NT2/D1 (cell line): ENCODE measurements at regions not wholly inside any gene's neighbourhood (a gene's known extent, or its start where the extent isn't known, plus 50 kb on each side); places are given as distances from the start of the nearest gene placed in this dataset.

Source experiments
- DNase-seq: peaks from one replicate; pipeline ENCODE4 v3.0.0-alpha.2; 2011; ENCODE audit warnings: low read depth, low spot score
- H3K27me3 ChIP-seq: 2 replicates; pipeline ENCODE4 v1.6.0; 2011; ENCODE audit warnings: mild to moderate bottlenecking; ENCODE audit not compliant: insufficient read length, insufficient read depth
- H3K36me3 ChIP-seq: 2 replicates; pipeline ENCODE4 v1.6.1; 2011; ENCODE audit warnings: mild to moderate bottlenecking, low read length, mixed read lengths; ENCODE audit not compliant: insufficient read depth, insufficient read length
- H3K4me1 ChIP-seq: 2 replicates; pipeline ENCODE4 v1.5.1; 2011; ENCODE audit not compliant: insufficient read depth, insufficient read length
- H3K4me3 ChIP-seq: 2 replicates; pipeline ENCODE4 v1.5.1; 2011; ENCODE audit warnings: low read depth; ENCODE audit not compliant: insufficient read length
- H3K9ac ChIP-seq: 2 replicates; pipeline ENCODE4 v1.6.0; 2011; ENCODE audit warnings: low read depth; ENCODE audit not compliant: insufficient read length
- H3K9me3 ChIP-seq: 2 replicates; pipeline ENCODE4 v1.5.1; 2011; ENCODE audit warnings: mild to moderate bottlenecking, low read length; ENCODE audit not compliant: insufficient read depth
- SUZ12 ChIP-seq: IDR thresholded peaks from 2 replicates; pipeline ENCODE4 v1.6.1; 2011; ENCODE audit not compliant: insufficient read length, insufficient read depth; ENCODE audit errors: extremely low read depth
- YY1 ChIP-seq: IDR thresholded peaks from 2 replicates; pipeline ENCODE4 v1.6.1; 2011; ENCODE audit not compliant: insufficient read length, insufficient read depth
- ZNF274 ChIP-seq: IDR thresholded peaks from 2 replicates; pipeline ENCODE4 v1.6.1; 2011; ENCODE audit warnings: mild to moderate bottlenecking, low read depth, low read length

DNA sequence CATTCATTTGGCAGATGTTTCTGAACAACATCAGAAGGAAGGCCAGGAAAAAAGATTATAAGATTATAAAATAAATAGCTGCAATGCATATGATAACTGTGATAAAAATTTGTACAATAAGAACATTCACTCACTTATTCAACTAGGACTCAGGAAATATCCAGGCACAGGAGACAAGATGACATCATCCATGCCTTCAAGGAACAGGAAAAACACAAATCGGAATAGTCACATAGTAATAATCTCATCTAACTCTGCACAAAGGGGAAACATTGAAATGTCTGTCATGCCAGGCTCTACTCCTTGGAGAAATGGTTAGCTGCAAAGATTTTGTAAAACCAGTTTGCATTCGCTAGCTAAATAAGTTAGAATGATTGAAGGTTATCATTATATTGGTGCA, 233.5 kb upstream of the AGTR1 start:
- no peak for DNase-seq
- H3K4me3 ChIP-seq, result no peak overlapping the region
- no peak overlapping the region for H3K9ac ChIP-seq
- H3K27me3 ChIP-seq, result no peaks in the 10 kb centered on the region
- peaks cover 4% of the 10 kb centered on the region; the same call in 1 of the 2 replicates for H3K9me3 ChIP-seq
- H3K36me3 ChIP-seq, result no peaks in the 10 kb centered on the region
- TF ChIP-seq SUZ12 (no peak), ZNF274 (no peak), YY1 (no peak)
- H3K4me1 ChIP-seq, result peaks cover 3% of the 10 kb centered on the region

DNA sequence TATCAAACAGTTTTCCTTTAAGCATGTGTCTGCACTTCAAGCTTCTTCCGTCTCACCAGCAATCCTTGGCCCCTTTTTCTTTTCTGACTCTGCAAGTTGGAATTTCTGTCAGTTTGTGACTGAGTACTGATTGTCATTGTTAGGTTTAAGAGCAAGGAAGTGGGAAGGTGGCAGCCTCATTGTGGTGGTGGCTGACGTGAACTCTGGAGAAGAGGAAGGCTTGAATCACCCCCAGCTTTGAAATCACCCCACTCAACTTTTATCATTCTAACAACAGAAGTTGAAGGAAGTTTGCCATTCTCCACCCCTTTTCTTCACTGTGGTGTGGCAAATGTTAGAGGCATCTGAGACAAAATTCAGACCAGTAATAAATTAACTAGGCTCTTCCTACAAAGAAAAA, 231.6 kb upstream of the AGTR1 start:
- no peak overlapping the region for H3K9ac ChIP-seq
- H3K27me3 ChIP-seq, result no peaks in the 10 kb centered on the region
- no peak overlapping the region for H3K4me3 ChIP-seq
- no peaks in the 10 kb centered on the region for H3K9me3 ChIP-seq
- no peaks in the 10 kb centered on the region for H3K36me3 ChIP-seq
- H3K4me1 ChIP-seq, result peaks cover 3% of the 10 kb centered on the region
- DNase-seq, result peak; percentile 16
- no peak for TF ChIP-seq SUZ12
- TF ChIP-seq YY1, result no peak
- no peak for TF ChIP-seq ZNF274

DNA sequence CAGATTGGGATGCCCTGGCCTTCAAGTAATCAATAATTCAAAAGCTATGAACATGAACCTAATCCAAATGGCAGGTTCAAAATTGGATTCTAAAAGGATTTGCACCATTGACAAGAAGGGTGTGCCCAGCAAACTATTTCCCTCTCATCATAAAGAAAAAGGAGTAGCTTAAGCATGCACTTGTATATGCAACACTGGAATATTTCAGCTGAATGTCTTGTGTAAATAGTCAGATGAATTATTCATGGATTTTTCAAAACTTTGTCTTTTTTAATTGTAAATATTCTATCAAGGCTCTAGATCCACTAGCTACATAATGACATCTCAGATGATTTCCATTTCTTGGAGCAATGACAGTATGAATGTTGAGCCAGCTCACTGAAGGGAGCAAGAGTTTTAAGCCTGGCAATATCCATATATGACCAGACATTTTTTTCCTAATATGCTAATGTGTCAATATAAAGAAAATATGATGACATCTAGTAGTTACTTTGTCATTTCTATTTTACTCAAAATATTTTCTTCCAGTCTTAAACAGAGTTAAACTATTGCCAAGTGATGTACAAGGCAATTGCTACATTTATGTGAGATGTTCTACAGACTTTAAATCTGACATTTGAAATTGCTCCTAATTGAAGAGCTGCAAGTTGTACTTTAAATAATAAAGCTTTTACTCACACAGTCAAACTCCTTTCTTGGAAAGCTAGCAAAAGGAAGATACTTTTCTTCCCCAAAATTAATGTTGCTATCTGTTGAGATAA, 230.5 kb upstream of the AGTR1 start:
- H3K9ac ChIP-seq, result no peak overlapping the region
- peaks cover 3% of the 10 kb centered on the region for H3K4me1 ChIP-seq
- no peaks in the 10 kb centered on the region for H3K36me3 ChIP-seq
- H3K27me3 ChIP-seq, result no peaks in the 10 kb centered on the region
- no peak for DNase-seq
- no peak for TF ChIP-seq SUZ12
- TF ChIP-seq YY1, result no peak
- TF ChIP-seq ZNF274, result no peak
- no peak overlapping the region for H3K4me3 ChIP-seq
- no peaks in the 10 kb centered on the region for H3K9me3 ChIP-seq

GRCh38 chr3:148477375-148477774, 220.3 kb upstream of the AGTR1 start:
- Histone ChIP-seq H3K4me3 (no peak overlapping the region), H3K9me3 (no peaks in the 10 kb centered on the region), H3K27me3 (no peaks in the 10 kb centered on the region), H3K36me3 (no peaks in the 10 kb centered on the region), H3K4me1 (no peaks in the 10 kb centered on the region), H3K9ac (no peak overlapping the region)
- TF ChIP-seq SUZ12 (no peak), YY1 (no peak), ZNF274 (no peak)
- no peak for DNase-seq

DNA sequence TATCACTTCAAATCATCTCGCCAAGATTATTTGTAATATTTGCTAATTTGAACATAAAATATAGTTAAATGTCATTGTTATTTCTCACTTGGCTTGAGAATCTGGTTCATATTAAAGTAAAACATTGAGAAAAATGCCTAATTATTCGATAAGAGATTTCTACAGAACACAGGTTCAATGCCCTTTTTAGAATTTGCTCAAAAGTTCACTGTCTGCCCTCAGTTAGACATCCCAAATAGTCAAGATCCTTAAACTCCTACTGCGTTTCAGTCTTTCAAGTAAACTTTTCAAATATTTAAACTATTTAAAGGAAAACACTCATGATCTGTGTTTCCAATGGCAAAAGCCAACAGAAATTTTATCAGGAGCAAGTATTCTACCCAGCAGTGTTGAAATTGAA, 204.1 kb upstream of the AGTR1 start:
- no peak overlapping the region for H3K4me3 ChIP-seq
- TF ChIP-seq YY1, result no peak
- TF ChIP-seq SUZ12, result no peak
- no peak for TF ChIP-seq ZNF274
- no peaks in the 10 kb centered on the region for H3K27me3 ChIP-seq
- H3K9me3 ChIP-seq, result no peaks in the 10 kb centered on the region
- no peak for DNase-seq
- no peaks in the 10 kb centered on the region for H3K36me3 ChIP-seq
- no peaks in the 10 kb centered on the region for H3K4me1 ChIP-seq
- no peak overlapping the region for H3K9ac ChIP-seq

GRCh38 chr3:148494451-148494850, 203.3 kb upstream of the AGTR1 start:
- no peak for DNase-seq
- H3K36me3 ChIP-seq, result no peaks in the 10 kb centered on the region
- H3K9ac ChIP-seq, result no peak overlapping the region
- no peak for TF ChIP-seq YY1
- no peak for TF ChIP-seq SUZ12
- TF ChIP-seq ZNF274, result no peak
- H3K4me1 ChIP-seq, result no peaks in the 10 kb centered on the region
- H3K9me3 ChIP-seq, result no peaks in the 10 kb centered on the region
- H3K4me3 ChIP-seq, result no peak overlapping the region
- no peaks in the 10 kb centered on the region for H3K27me3 ChIP-seq

GRCh38 chr3:148500881-148501280, 196.8 kb upstream of the AGTR1 start:
- no peak for DNase-seq
- Histone ChIP-seq H3K27me3 (no peaks in the 10 kb centered on the region), H3K36me3 (no peaks in the 10 kb centered on the region), H3K4me3 (no peak overlapping the region), H3K9me3 (no peaks in the 10 kb centered on the region), H3K9ac (no peak overlapping the region), H3K4me1 (no peaks in the 10 kb centered on the region)
- no peak for TF ChIP-seq SUZ12
- TF ChIP-seq ZNF274, result no peak
- no peak for TF ChIP-seq YY1
